DOHH2 (cell line): ENCODE measurements at regions not wholly inside any gene's neighbourhood (a gene's known extent, or its start where the extent isn't known, plus 50 kb on each side); places are given as distances from the start of the nearest gene placed in this dataset.
"Not testable (repeated sequence)": the region's sequence is repeated elsewhere in the genome, so short reads cannot be mapped to it uniquely, and the experiment has no call there.

Experiments
- H3F3A ChIP-seq: fragments of 200-600 bp; sonication (generic), shearing (Covaris generic); 2 replicates; pipeline ENCODE4 v1.6.0; 2016; ENCODE audit warnings: antibody characterized with exemption, mild to moderate bottlenecking; ENCODE audit not compliant: control insufficient read depth, insufficient read depth
- H3K27ac ChIP-seq: fragments of 200-600 bp; sonication (generic); 2 replicates; pipeline ENCODE4 v1.5.1; 2014; ENCODE audit warnings: low read depth, mild to moderate bottlenecking, low read length, moderate library complexity
- H3K27me3 ChIP-seq: fragments of 200-600 bp; sonication (generic); 2 replicates; pipeline ENCODE4 v1.6.1; 2014; ENCODE audit warnings: mild to moderate bottlenecking, low read length, mixed read lengths; ENCODE audit not compliant: control insufficient read depth
- H3K36me3 ChIP-seq: fragments of 200-600 bp; sonication (generic); 2 replicates; pipeline ENCODE4 v1.6.1; 2014; ENCODE audit warnings: mild to moderate bottlenecking, low read length, moderate library complexity, mixed read lengths; ENCODE audit not compliant: control insufficient read depth
- H3K4me1 ChIP-seq: fragments of 200-600 bp; sonication (generic); 2 replicates; pipeline ENCODE4 v1.6.1; 2014; ENCODE audit warnings: mild to moderate bottlenecking, low read length, mixed read lengths; ENCODE audit not compliant: control insufficient read depth
- H3K4me2 ChIP-seq: fragments of 200-600 bp; sonication (generic); 2 replicates; pipeline ENCODE4 v1.6.0; 2014; ENCODE audit warnings: mild to moderate bottlenecking, low read length, moderate library complexity
- H3K4me3 ChIP-seq: fragments of 200-600 bp; sonication (generic); 2 replicates; pipeline ENCODE4 v1.5.1; 2014; ENCODE audit warnings: mild to moderate bottlenecking, low read length, mixed read lengths
- H3K79me2 ChIP-seq: fragments of 200-600 bp; sonication (generic); 2 replicates; pipeline ENCODE4 v1.6.1; 2014; ENCODE audit warnings: mild to moderate bottlenecking, low read length, mixed read lengths; ENCODE audit not compliant: control insufficient read depth
- H3K9me2 ChIP-seq: fragments of 200-600 bp; sonication (generic); replicated peaks from 2 replicates; pipeline ENCODE4 v1.6.1; 2014; ENCODE audit warnings: mild to moderate bottlenecking, low read length, mixed read lengths; ENCODE audit not compliant: control insufficient read depth
- H3K9me3 ChIP-seq: fragments of 200-600 bp; sonication (generic); 2 replicates; pipeline ENCODE4 v1.6.1; 2014; ENCODE audit warnings: antibody characterized with exemption, low read length, mixed read lengths; ENCODE audit not compliant: control insufficient read depth, insufficient read depth
- H4K20me1 ChIP-seq: fragments of 200-600 bp; sonication (generic); 2 replicates; pipeline ENCODE4 v1.6.0; 2014; ENCODE audit warnings: low read depth, mild to moderate bottlenecking, antibody characterized with exemption, low read length, moderate library complexity; ENCODE audit not compliant: control insufficient read depth, insufficient read depth
- EZH2phosphoT487 ChIP-seq: fragments of 200-600 bp; sonication (generic); IDR thresholded peaks from 2 replicates; pipeline ENCODE4 v1.6.1; 2017; ENCODE audit warnings: borderline replicate concordance, mild to moderate bottlenecking, antibody characterized with exemption, low read length, moderate library complexity, mixed read lengths
- TF ChIP-seq, protein P1 (sequence below): fragments of 200-600 bp; sonication (generic); IDR thresholded peaks from one replicate; pipeline ENCODE4 v1.5.1; 2014; ENCODE audit warnings: antibody characterized with exemption, mild to moderate bottlenecking, low read depth, low read length; ENCODE audit not compliant: poor library complexity, severe bottlenecking

DNA sequence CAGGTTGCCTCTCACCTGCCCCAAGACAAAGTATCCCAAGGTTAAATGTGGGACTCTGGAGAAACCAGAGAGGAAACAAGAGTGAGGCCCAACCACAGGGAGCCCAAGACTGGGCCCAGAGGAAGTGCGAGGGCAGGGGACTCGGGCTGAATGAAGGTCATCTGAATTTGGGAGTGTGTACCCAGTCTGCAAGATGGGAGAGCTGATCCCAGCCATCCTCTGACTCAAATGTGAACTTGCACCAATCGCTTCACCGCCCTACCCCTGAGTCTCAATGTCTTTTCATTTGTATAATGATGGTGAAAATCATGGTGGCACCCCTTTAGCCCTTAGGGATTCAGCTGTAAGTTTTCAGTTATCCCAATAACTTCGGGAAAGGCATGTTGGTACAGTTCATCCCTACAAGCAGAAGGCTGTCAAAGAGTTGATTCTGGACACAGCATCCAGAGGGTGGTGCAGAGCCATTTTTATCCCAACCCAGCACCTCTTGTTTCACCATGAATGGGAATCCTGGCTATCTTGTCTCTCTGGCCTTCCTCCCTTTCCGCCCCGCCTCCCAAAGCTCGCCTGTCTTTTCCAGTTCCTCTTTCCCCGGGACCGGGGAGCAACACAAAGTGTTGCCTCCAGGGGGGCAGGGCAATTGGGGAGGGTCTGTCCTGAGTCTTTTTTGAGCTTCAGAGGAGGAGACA is 123.4 kb downstream of the NUFIP1 start:
- Histone ChIP-seq H3K79me2 (no peaks in the 10 kb centered on the region), H3K4me3 (no peak overlapping the region), H4K20me1 (no peaks in the 10 kb centered on the region)

GRCh38 chr13:44863641-44864040 is 125.6 kb downstream of the NUFIP1 start:
- H3K9me3 ChIP-seq, H3K4me2 ChIP-seq, H3K4me1 ChIP-seq, H3K27ac ChIP-seq, H3K4me3 ChIP-seq, H4K20me1 ChIP-seq, H3K9me2 ChIP-seq, H3K27me3 ChIP-seq, H3K79me2 ChIP-seq, H3K36me3 ChIP-seq, H3F3A ChIP-seq: not testable (repeated sequence)

More for the DNA sequence above, 123.4 kb downstream of the NUFIP1 start:
- no peak overlapping the region for H3K4me2 ChIP-seq
- H3F3A ChIP-seq, result no peaks in the 10 kb centered on the region
- H3K27ac ChIP-seq, result no peak overlapping the region
- peaks cover 6% of the 10 kb centered on the region; the same call in 1 of the 2 replicates for H3K27me3 ChIP-seq
- no peaks in the 10 kb centered on the region for H3K36me3 ChIP-seq
- no peaks in the 10 kb centered on the region for H3K9me2 ChIP-seq
- TF ChIP-seq, protein P1, sequence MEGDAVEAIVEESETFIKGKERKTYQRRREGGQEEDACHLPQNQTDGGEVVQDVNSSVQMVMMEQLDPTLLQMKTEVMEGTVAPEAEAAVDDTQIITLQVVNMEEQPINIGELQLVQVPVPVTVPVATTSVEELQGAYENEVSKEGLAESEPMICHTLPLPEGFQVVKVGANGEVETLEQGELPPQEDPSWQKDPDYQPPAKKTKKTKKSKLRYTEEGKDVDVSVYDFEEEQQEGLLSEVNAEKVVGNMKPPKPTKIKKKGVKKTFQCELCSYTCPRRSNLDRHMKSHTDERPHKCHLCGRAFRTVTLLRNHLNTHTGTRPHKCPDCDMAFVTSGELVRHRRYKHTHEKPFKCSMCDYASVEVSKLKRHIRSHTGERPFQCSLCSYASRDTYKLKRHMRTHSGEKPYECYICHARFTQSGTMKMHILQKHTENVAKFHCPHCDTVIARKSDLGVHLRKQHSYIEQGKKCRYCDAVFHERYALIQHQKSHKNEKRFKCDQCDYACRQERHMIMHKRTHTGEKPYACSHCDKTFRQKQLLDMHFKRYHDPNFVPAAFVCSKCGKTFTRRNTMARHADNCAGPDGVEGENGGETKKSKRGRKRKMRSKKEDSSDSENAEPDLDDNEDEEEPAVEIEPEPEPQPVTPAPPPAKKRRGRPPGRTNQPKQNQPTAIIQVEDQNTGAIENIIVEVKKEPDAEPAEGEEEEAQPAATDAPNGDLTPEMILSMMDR, result no peak
- no peak for TF ChIP-seq EZH2phosphoT487
- no peaks in the 10 kb centered on the region for H3K4me1 ChIP-seq
- H3K9me3 ChIP-seq, result no peaks in the 10 kb centered on the region

GRCh38 chr13:44860454-44860853 is 128.8 kb downstream of the NUFIP1 start:
- no peaks in the 10 kb centered on the region for H3K36me3 ChIP-seq
- H3K4me3 ChIP-seq, result no peak overlapping the region
- H3F3A ChIP-seq, result no peaks in the 10 kb centered on the region
- H3K27ac ChIP-seq, result no peak overlapping the region
- H4K20me1 ChIP-seq, result no peaks in the 10 kb centered on the region
- H3K9me2 ChIP-seq, result no peaks in the 10 kb centered on the region
- H3K79me2 ChIP-seq, result no peaks in the 10 kb centered on the region
- H3K4me1 ChIP-seq, result no peaks in the 10 kb centered on the region
- H3K4me2 ChIP-seq, result no peak overlapping the region
- TF ChIP-seq, protein P1, result no peak
- TF ChIP-seq EZH2phosphoT487, result no peak
- peaks cover 13% of the 10 kb centered on the region; the same call in 1 of the 2 replicates for H3K27me3 ChIP-seq
- H3K9me3 ChIP-seq, result no peaks in the 10 kb centered on the region

DNA sequence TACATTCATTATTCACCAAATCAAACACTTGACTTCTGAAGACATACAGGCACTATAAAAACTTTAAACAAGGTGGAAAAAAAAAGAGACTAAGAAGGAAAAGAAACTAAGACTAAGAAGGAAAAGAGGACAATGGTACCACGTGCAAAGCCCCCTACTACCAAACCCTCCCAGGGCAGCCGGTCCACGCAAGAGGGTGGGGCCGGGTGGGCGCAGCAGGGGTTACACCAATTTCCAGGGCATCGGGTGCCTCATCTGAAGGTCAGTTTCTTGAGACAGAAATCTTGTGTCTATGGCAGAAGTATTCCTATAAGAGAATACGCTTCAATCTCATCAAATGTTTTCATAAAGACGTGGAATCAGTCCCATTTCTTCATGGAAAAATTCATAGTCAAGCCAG is 131.5 kb downstream of the NUFIP1 start:
- H3K4me1 ChIP-seq, result no peaks in the 10 kb centered on the region
- no peak overlapping the region for H3K4me3 ChIP-seq
- no peaks in the 10 kb centered on the region for H3K79me2 ChIP-seq
- H3K27me3 ChIP-seq, result peaks cover 13% of the 10 kb centered on the region; the same call in 1 of the 2 replicates
- H4K20me1 ChIP-seq, result no peaks in the 10 kb centered on the region
- no peak overlapping the region for H3K27ac ChIP-seq
- no peak for TF ChIP-seq EZH2phosphoT487
- TF ChIP-seq, protein P1, result no peak
- H3F3A ChIP-seq, result no peaks in the 10 kb centered on the region
- H3K4me2 ChIP-seq, result no peak overlapping the region
- H3K36me3 ChIP-seq, result no peaks in the 10 kb centered on the region
- no peaks in the 10 kb centered on the region for H3K9me3 ChIP-seq
- H3K9me2 ChIP-seq, result no peaks in the 10 kb centered on the region
